Mesothelial cell of epicardium (in vitro differentiated cells): ENCODE measurements at regions not wholly inside any gene's neighbourhood (a gene's known extent, or its start where the extent isn't known, plus 50 kb on each side); places are given as distances from the start of the nearest gene placed in this dataset.
"Not testable (repeated sequence)": the region's sequence is repeated elsewhere in the genome, so short reads cannot be mapped to it uniquely, and the experiment has no call there.

ENCODE experiments used
- DNase-seq, 2 experiments: peaks; one replicate each; pipeline ENCODE4 v3.0.0; 2021; ENCODE audit warnings: low spot score in 2 of 2; ENCODE audit not compliant: unreplicated experiment in 2 of 2
- H3K27ac Mint-ChIP-seq: 2 replicates; pipeline ENCODE4 v1.8.0; 2021; ENCODE audit warnings: mixed read lengths
- H3K27me3 Mint-ChIP-seq: 2 replicates; pipeline ENCODE4 v1.8.0; 2021; ENCODE audit warnings: low read depth, mixed read lengths
- H3K36me3 Mint-ChIP-seq: 2 replicates; pipeline ENCODE4 v1.8.0; 2021; ENCODE audit warnings: mixed read lengths
- H3K4me1 Mint-ChIP-seq: 2 replicates; pipeline ENCODE4 v1.8.0; 2021; ENCODE audit warnings: mixed read lengths
- H3K4me3 Mint-ChIP-seq: 2 replicates; pipeline ENCODE4 v1.8.0; 2021; ENCODE audit warnings: mild to moderate bottlenecking, moderate library complexity, mixed read lengths
- H3K9me3 Mint-ChIP-seq: 2 replicates; pipeline ENCODE4 v1.8.0; 2021; ENCODE audit warnings: mixed read lengths
- CTCF ChIP-seq: fragments of 200-600 bp; sonication (generic); IDR thresholded peaks from one replicate; pipeline ENCODE4 v1.5.0; 2021; ENCODE audit warnings: antibody characterized with exemption; ENCODE audit not compliant: unreplicated experiment

- Mint-ChIP-seq H3K27ac (no peak overlapping the region), H3K27me3 (no peaks in the 10 kb centered on the region), H3K4me3 (no peak overlapping the region), H3K36me3 (no peaks in the 10 kb centered on the region), H3K9me3 (peaks cover 51% of the 10 kb centered on the region), H3K4me1 (no peaks in the 10 kb centered on the region)
- TF ChIP-seq CTCF = no peak
- DNase-seq = no peak
Measured at GRCh38 chrX:67004451-67004850, 365.6 kb upstream of the EDA2R start.

- Mint-ChIP-seq H3K4me3 (no peak overlapping the region), H3K9me3 (peaks cover 35% of the 10 kb centered on the region), H3K36me3 (no peaks in the 10 kb centered on the region), H3K4me1 (no peaks in the 10 kb centered on the region), H3K27me3 (no peaks in the 10 kb centered on the region), H3K27ac (no peak overlapping the region)
- TF ChIP-seq CTCF = no peak
- DNase-seq = no peak
Measured at GRCh38 chrX:66994729-66995128, 355.9 kb upstream of the EDA2R start.

- H3K4me3 Mint-ChIP-seq, H3K4me1 Mint-ChIP-seq, DNase-seq, H3K36me3 Mint-ChIP-seq, H3K27me3 Mint-ChIP-seq, H3K27ac Mint-ChIP-seq: not testable (repeated sequence)
- H3K9me3 Mint-ChIP-seq = peaks cover 39% of the 10 kb centered on the region
Measured at GRCh38 chrX:66992077-66992476, 353.2 kb upstream of the EDA2R start.

GRCh38 chrX:66988331-66988730 is 349.5 kb upstream of the EDA2R start:
- Mint-ChIP-seq H3K36me3 (no peaks in the 10 kb centered on the region), H3K4me1 (no peaks in the 10 kb centered on the region), H3K9me3 (peaks cover 35% of the 10 kb centered on the region), H3K27ac (no peak overlapping the region), H3K4me3 (no peak overlapping the region), H3K27me3 (no peaks in the 10 kb centered on the region)
- no peak for TF ChIP-seq CTCF
- no peak for DNase-seq

GRCh38 chrX:66961665-66962064 is 322.8 kb upstream of the EDA2R start:
- no peak for TF ChIP-seq CTCF
- no peak for DNase-seq
- Mint-ChIP-seq H3K4me1 (no peaks in the 10 kb centered on the region), H3K9me3 (peaks cover 69% of the 10 kb centered on the region), H3K4me3 (no peak overlapping the region), H3K27me3 (no peaks in the 10 kb centered on the region), H3K27ac (no peak overlapping the region), H3K36me3 (no peaks in the 10 kb centered on the region)

- no peaks in the 10 kb centered on the region for H3K36me3 Mint-ChIP-seq
- H3K27ac Mint-ChIP-seq = no peak overlapping the region
- H3K9me3 Mint-ChIP-seq = peaks cover 28% of the 10 kb centered on the region
- no peaks in the 10 kb centered on the region for H3K27me3 Mint-ChIP-seq
- no peaks in the 10 kb centered on the region for H3K4me1 Mint-ChIP-seq
- no peak for TF ChIP-seq CTCF
- no peak for DNase-seq
- no peak overlapping the region for H3K4me3 Mint-ChIP-seq
Measured at GRCh38 chrX:66931713-66932112, 292.8 kb upstream of the EDA2R start.

GRCh38 chrX:66930516-66930915 is 291.6 kb upstream of the EDA2R start:
- H3K27ac Mint-ChIP-seq, H3K4me3 Mint-ChIP-seq, DNase-seq, H3K27me3 Mint-ChIP-seq, H3K4me1 Mint-ChIP-seq, H3K36me3 Mint-ChIP-seq: not testable (repeated sequence)
- peaks cover 20% of the 10 kb centered on the region for H3K9me3 Mint-ChIP-seq
